Spleen (tissue), 7 donors: ENCODE measurements at regions not wholly inside any gene's neighbourhood (a gene's known extent, or its start where the extent isn't known, plus 50 kb on each side); places are given as distances from the start of the nearest gene placed in this dataset.

ENCODE experiments used
- POLR2AphosphoS5 ChIP-seq, 3 donors: sonication (generic); formaldehyde crosslinking; IDR thresholded peaks; one replicate each; pipeline ENCODE4 v1.5.1; 2017; ENCODE audit warnings: antibody characterized with exemption in 3 of 3
- TF ChIP-seq, protein P1 (sequence below), 11 experiments: fragments of 200-600 bp in 7 of 11; fragments of 450-650 bp in 4 of 11; sonication (generic) in 4 of 11; IDR thresholded peaks in 8 of 11; conservative IDR thresholded peaks in 3 of 11; 1 replicate in 7 of 11; 2 replicates in 4 of 11; pipeline versions ENCODE4 v1.4.0 to v1.8.0; 2016 to 2021; ENCODE audit warnings: antibody characterized with exemption in 11 of 11, inconsistent platforms in 4 of 11, mild to moderate bottlenecking in 1 of 11
- donor health status: DM: no; HTN: no; CAD: no; lungs with moderate emphysema.
- donor health status: DM: no; HTN: no; CAD: no.
- donor health status: DM: no; HTN: no; CAD: no.

DNA sequence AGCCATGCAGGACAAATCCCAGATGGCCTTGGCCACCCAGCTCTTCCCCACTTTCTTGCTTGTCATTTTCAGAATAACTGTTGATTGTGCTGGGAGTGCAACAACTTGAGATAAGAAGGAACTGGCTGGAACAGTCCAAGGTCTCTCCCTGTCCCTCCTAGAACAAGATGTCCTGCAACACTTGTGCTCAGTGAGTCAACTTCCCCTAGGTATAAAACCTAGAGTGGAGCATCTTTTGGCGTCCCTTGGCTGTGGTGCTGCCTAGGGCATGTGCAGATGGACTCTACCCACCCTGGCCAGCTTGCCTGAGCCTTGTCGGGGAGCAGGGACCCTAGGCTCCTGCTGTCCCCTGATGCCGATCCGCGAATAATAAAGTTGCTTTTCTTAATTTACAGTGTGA, 50.7 kb upstream of the SLC22A11 start:
- TF ChIP-seq, protein P1, sequence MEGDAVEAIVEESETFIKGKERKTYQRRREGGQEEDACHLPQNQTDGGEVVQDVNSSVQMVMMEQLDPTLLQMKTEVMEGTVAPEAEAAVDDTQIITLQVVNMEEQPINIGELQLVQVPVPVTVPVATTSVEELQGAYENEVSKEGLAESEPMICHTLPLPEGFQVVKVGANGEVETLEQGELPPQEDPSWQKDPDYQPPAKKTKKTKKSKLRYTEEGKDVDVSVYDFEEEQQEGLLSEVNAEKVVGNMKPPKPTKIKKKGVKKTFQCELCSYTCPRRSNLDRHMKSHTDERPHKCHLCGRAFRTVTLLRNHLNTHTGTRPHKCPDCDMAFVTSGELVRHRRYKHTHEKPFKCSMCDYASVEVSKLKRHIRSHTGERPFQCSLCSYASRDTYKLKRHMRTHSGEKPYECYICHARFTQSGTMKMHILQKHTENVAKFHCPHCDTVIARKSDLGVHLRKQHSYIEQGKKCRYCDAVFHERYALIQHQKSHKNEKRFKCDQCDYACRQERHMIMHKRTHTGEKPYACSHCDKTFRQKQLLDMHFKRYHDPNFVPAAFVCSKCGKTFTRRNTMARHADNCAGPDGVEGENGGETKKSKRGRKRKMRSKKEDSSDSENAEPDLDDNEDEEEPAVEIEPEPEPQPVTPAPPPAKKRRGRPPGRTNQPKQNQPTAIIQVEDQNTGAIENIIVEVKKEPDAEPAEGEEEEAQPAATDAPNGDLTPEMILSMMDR (IDR thresholded peaks at IDR 0.05 in 8 of 11, conservative IDR thresholded peaks at IDR 0.05 in 3 of 11), result no peak
- TF ChIP-seq POLR2AphosphoS5 (IDR thresholded peaks at IDR 0.05), result no peak
